IMR-90 (cell line): ENCODE measurements at regions not wholly inside any gene's neighbourhood (a gene's known extent, or its start where the extent isn't known, plus 50 kb on each side); places are given as distances from the start of the nearest gene placed in this dataset.

ENCODE experiments used
- ATAC-seq: fragments of 200-7000 bp; cut with Tn5 transposase; 2 replicates; pipeline ENCODE4 v1.9.1; 2020; ENCODE audit warnings: low read depth, mild to moderate bottlenecking, moderate library complexity
- BruUV-seq: library from RNA; stranded (reverse); fragments of 400-500 nt; replicated peaks from 2 replicates; lab custom pipeline; 2021; lab: Mats Ljungman, UMichigan
- CTCF ChIA-PET: fragments of 300-600 bp; formaldehyde crosslinking; extraction: SDS; loops from one replicate; lab custom pipeline; 2021; ENCODE audit warnings: antibody characterized with exemption; lab: Yijun Ruan, JAX
- POLR2A ChIA-PET: fragments of 300-600 bp; sonication (Branson Sonifier 250); formaldehyde crosslinking; loops from one replicate; lab custom pipeline; 2022; ENCODE audit warnings: antibody characterized with exemption; ENCODE audit not compliant: unreplicated experiment; lab: Charles Lee
- DNase-seq: peaks from one replicate; pipeline ENCODE4 v3.0.0; 2013
- H2AFZ ChIP-seq: replicated peaks from 2 replicates; pipeline ENCODE3; 2013; ENCODE audit warnings: low read length, mild to moderate bottlenecking; ENCODE audit not compliant: poor library complexity
- H2AK5ac ChIP-seq: 2 replicates; pipeline ENCODE4 v1.6.1; 2013; ENCODE audit warnings: low read depth, low read length, inconsistent platforms
- H2AK9ac ChIP-seq: replicated peaks from 2 replicates; pipeline ENCODE3; 2013; ENCODE audit warnings: mild to moderate bottlenecking, low read depth, low read length, moderate library complexity; ENCODE audit not compliant: poor library complexity
- H2BK120ac ChIP-seq: 2 replicates; pipeline ENCODE4 v1.6.1; 2013; ENCODE audit warnings: low read depth, low read length, inconsistent platforms
- H2BK15ac ChIP-seq: 3 replicates; pipeline ENCODE4 v1.6.1; 2013; ENCODE audit warnings: low read depth, low read length, inconsistent platforms
- H2BK20ac ChIP-seq: 2 replicates; pipeline ENCODE4 v1.6.1; 2013; ENCODE audit warnings: low read depth, mild to moderate bottlenecking, inconsistent platforms, low read length, moderate library complexity
- H2BK5ac ChIP-seq: 2 replicates; pipeline ENCODE4 v1.6.1; 2013; ENCODE audit warnings: mild to moderate bottlenecking, low read depth, low read length, inconsistent platforms; ENCODE audit not compliant: poor library complexity, severe bottlenecking
- H3K14ac ChIP-seq: replicated peaks from 2 replicates; pipeline ENCODE4 v1.6.1; 2013; ENCODE audit warnings: low read depth, low read length, inconsistent platforms
- H3K18ac ChIP-seq: 2 replicates; pipeline ENCODE4 v1.6.1; 2013; ENCODE audit warnings: low read depth, low read length, control low read depth
- H3K23ac ChIP-seq: 2 replicates; pipeline ENCODE4 v1.6.1; 2013; ENCODE audit warnings: low read depth, low read length, inconsistent platforms
- H3K27ac ChIP-seq: 2 replicates; pipeline ENCODE4 v1.5.1; 2013; ENCODE audit warnings: mild to moderate bottlenecking, control low read depth, low read length; ENCODE audit not compliant: insufficient read depth
- H3K27me3 ChIP-seq: 2 replicates; pipeline ENCODE4 v1.6.1; 2013; ENCODE audit warnings: low read length; ENCODE audit not compliant: control insufficient read depth, insufficient read depth
- H3K36me3 ChIP-seq: 2 replicates; pipeline ENCODE4 v1.6.1; 2013; ENCODE audit warnings: low read length, mixed read lengths; ENCODE audit not compliant: control insufficient read depth, insufficient read depth
- H3K4ac ChIP-seq: 2 replicates; pipeline ENCODE4 v1.6.1; 2013; ENCODE audit warnings: low read depth, low read length, inconsistent platforms
- H3K4me1 ChIP-seq: 2 replicates; pipeline ENCODE4 v1.6.1; 2013; ENCODE audit warnings: low read length, mixed read lengths; ENCODE audit not compliant: control insufficient read depth, insufficient read depth
- H3K4me2 ChIP-seq: 2 replicates; pipeline ENCODE4 v1.6.1; 2013; ENCODE audit warnings: low read depth, mild to moderate bottlenecking, control low read depth, low read length, moderate library complexity
- H3K4me3 ChIP-seq: 2 replicates; pipeline ENCODE4 v1.5.1; 2013; ENCODE audit warnings: low read depth, mild to moderate bottlenecking, control low read depth, low read length, moderate library complexity; ENCODE audit not compliant: insufficient read depth
- H3K56ac ChIP-seq: 2 replicates; pipeline ENCODE4 v1.6.1; 2013; ENCODE audit warnings: low read length, inconsistent platforms; ENCODE audit not compliant: insufficient read depth; ENCODE audit errors: extremely low read depth
- H3K79me1 ChIP-seq, 2 experiments: 2 replicates each; pipeline ENCODE4 v1.6.1; 2013; ENCODE audit warnings: low read length in 2 of 2, inconsistent platforms in 1 of 2, low read depth in 1 of 2
- H3K9ac ChIP-seq: 2 replicates; pipeline ENCODE4 v1.6.1; 2013; ENCODE audit warnings: low read depth, low read length, control low read depth
- H3K9me1 ChIP-seq: 2 replicates; pipeline ENCODE4 v1.6.1; 2013; ENCODE audit warnings: low read length, inconsistent platforms; ENCODE audit not compliant: insufficient read depth
- H3K9me3 ChIP-seq: 2 replicates; pipeline ENCODE4 v1.6.1; 2013; ENCODE audit warnings: low read length; ENCODE audit not compliant: control insufficient read depth, insufficient read depth
- H4K20me1 ChIP-seq: 2 replicates; pipeline ENCODE4 v1.6.1; 2013; ENCODE audit warnings: low read length, inconsistent platforms; ENCODE audit not compliant: insufficient read depth
- H4K5ac ChIP-seq: 2 replicates; pipeline ENCODE4 v1.6.1; 2013; ENCODE audit warnings: mild to moderate bottlenecking, low read depth, low read length, control low read depth
- H4K8ac ChIP-seq, 2 experiments: 2 replicates each; pipeline ENCODE4 v1.6.1; 2013; ENCODE audit warnings: low read depth in 2 of 2, low read length in 2 of 2, control low read depth in 1 of 2, inconsistent platforms in 1 of 2
- H4K91ac ChIP-seq: 2 replicates; pipeline ENCODE4 v1.6.1; 2013; ENCODE audit warnings: low read depth, low read length, inconsistent platforms; ENCODE audit not compliant: insufficient read depth
- BHLHE40 ChIP-seq: fragments of 150-350 bp; IDR thresholded peaks from 2 replicates; pipeline ENCODE4 v1.6.1; 2016; ENCODE audit warnings: mild to moderate bottlenecking, low read depth, low read length
- CEBPB ChIP-seq: IDR thresholded peaks from 2 replicates; pipeline ENCODE4 v1.6.1; 2012; ENCODE audit warnings: low read depth, low read length, improper control_type of control experiment
- FOS ChIP-seq: fragments of 150-350 bp; IDR thresholded peaks from 2 replicates; pipeline ENCODE4 v1.6.1; 2016; ENCODE audit warnings: low read depth, low read length
- MAZ ChIP-seq: IDR thresholded peaks from 2 replicates; pipeline ENCODE4 v1.6.1; 2012; ENCODE audit warnings: low read depth, mild to moderate bottlenecking, low read length, improper control_type of control experiment, moderate library complexity, borderline replicate concordance
- WGBS, 2 experiments: methylation state at CpG; one replicate each; pipeline versions ENCODE4 v1.1.5 to v1.1.7; 2013; ENCODE audit warnings: missing lambda C conversion rate in 2 of 2; ENCODE audit not compliant: insufficient read length in 1 of 2; ENCODE audit errors: extremely low coverage in 2 of 2; 5-methylcytosine and 5-hydroxymethylcytosine counted together
- dilution Hi-C: fragments of 300-500 bp; cut with HindIII; formaldehyde crosslinking; loops from one replicate; pipeline ENCODE4 v1.14.3; 2018; ENCODE audit warnings: low sequenced_read_pairs; ENCODE audit not compliant: unreplicated experiment
- in situ Hi-C: fragments of 300-500 bp; cut with MboI; formaldehyde crosslinking; loops from 3 replicates; pipeline ENCODE4 v1.14.3; 2019; ENCODE audit warnings: low sequenced_read_pairs, inconsistent platforms, mixed read lengths
- intact Hi-C: fragments of 100-400 bp; cut with micrococcal nuclease; formaldehyde crosslinking; loops from 2 replicates; pipeline ENCODE4 v1.10.0; 2022
- TF ChIP-seq, protein P1 (sequence below): fragments of 150-350 bp; IDR thresholded peaks from 2 replicates; pipeline ENCODE4 v1.6.1; 2016; ENCODE audit warnings: low read depth, mild to moderate bottlenecking, low read length, moderate library complexity, borderline replicate concordance
- TF ChIP-seq, protein P2 (sequence below): conservative IDR thresholded peaks from 2 replicates; pipeline ENCODE4 v1.5.1; 2012; ENCODE audit warnings: mild to moderate bottlenecking, low read depth, low read length, improper control_type of control experiment

DNA sequence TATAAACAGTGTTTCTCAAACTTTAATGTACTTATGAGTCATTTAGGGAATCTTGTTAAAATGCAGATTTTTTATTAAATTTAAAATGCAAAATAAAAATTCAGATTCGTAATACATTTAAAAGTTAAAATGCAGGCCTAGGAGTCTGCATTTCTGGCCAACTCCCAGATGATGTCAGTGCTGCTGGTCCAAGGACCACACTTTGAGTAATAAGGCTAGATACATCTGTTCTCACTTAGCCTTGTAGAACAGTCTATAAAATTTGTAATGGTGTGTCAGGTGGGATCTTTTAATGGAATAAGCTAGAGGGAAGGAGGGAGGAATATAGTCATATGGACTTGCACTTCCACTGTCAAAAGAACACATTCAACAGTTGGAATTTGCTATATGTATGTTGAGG is 295.6 kb upstream of the BMP2 start:
- H4K5ac ChIP-seq: no peak overlapping the region
- no peaks in the 10 kb centered on the region for H4K20me1 ChIP-seq
- no peak overlapping the region for H3K56ac ChIP-seq
- H3K27ac ChIP-seq: no peak overlapping the region
- H3K4me3 ChIP-seq: no peak overlapping the region
- H3K23ac ChIP-seq: no peak overlapping the region
- no peak overlapping the region for H2AFZ ChIP-seq
- no peak overlapping the region for H2AK5ac ChIP-seq
- H3K14ac ChIP-seq: no peak overlapping the region
- no peak overlapping the region for H3K9ac ChIP-seq
- H3K9me1 ChIP-seq: no peaks in the 10 kb centered on the region
- H3K9me3 ChIP-seq: no peaks in the 10 kb centered on the region; the same call in 1 of the 2 replicates
- dilution Hi-C loops: no loop called here
- no peak overlapping the region for H3K4ac ChIP-seq
- POLR2A ChIA-PET: no interaction called here
- no peaks in the 10 kb centered on the region for H3K27me3 ChIP-seq
- no peak overlapping the region for H2BK120ac ChIP-seq
- TF ChIP-seq FOS (no peak), MAZ (no peak), BHLHE40 (no peak), CEBPB (no peak)
- TF ChIP-seq, protein P1, sequence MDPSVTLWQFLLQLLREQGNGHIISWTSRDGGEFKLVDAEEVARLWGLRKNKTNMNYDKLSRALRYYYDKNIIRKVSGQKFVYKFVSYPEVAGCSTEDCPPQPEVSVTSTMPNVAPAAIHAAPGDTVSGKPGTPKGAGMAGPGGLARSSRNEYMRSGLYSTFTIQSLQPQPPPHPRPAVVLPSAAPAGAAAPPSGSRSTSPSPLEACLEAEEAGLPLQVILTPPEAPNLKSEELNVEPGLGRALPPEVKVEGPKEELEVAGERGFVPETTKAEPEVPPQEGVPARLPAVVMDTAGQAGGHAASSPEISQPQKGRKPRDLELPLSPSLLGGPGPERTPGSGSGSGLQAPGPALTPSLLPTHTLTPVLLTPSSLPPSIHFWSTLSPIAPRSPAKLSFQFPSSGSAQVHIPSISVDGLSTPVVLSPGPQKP: no peak
- TF ChIP-seq, protein P2, sequence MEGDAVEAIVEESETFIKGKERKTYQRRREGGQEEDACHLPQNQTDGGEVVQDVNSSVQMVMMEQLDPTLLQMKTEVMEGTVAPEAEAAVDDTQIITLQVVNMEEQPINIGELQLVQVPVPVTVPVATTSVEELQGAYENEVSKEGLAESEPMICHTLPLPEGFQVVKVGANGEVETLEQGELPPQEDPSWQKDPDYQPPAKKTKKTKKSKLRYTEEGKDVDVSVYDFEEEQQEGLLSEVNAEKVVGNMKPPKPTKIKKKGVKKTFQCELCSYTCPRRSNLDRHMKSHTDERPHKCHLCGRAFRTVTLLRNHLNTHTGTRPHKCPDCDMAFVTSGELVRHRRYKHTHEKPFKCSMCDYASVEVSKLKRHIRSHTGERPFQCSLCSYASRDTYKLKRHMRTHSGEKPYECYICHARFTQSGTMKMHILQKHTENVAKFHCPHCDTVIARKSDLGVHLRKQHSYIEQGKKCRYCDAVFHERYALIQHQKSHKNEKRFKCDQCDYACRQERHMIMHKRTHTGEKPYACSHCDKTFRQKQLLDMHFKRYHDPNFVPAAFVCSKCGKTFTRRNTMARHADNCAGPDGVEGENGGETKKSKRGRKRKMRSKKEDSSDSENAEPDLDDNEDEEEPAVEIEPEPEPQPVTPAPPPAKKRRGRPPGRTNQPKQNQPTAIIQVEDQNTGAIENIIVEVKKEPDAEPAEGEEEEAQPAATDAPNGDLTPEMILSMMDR: no peak
- DNase-seq (no peak), ATAC-seq (no peak)
- no peak overlapping the region for H4K8ac ChIP-seq
- H2AK9ac ChIP-seq: no peak overlapping the region
- no peaks in the 10 kb centered on the region for H3K36me3 ChIP-seq
- intact Hi-C loops: no loop called here
- peaks cover 1% of the 10 kb centered on the region; the same call in 1 of the 2 replicates for H3K4me1 ChIP-seq
- H2BK20ac ChIP-seq: no peak overlapping the region
- no TSS peak for BruUV-seq
- H2BK15ac ChIP-seq: no peak overlapping the region
- no peak overlapping the region for H3K4me2 ChIP-seq
- CTCF ChIA-PET: no interaction called here
- H3K18ac ChIP-seq: no peak overlapping the region
- in situ Hi-C loops: no loop called here
- no peak overlapping the region for H4K91ac ChIP-seq
- H2BK5ac ChIP-seq: no peak overlapping the region
- no peaks in the 10 kb centered on the region for H3K79me1 ChIP-seq
- WGBS, 2 experiments: no CpG with 5 or more reads among the region's 1 CpG
